Upper lobe of left lung (tissue), 6 donors: ENCODE measurements at regions not wholly inside any gene's neighbourhood (a gene's known extent, or its start where the extent isn't known, plus 50 kb on each side); places are given as distances from the start of the nearest gene placed in this dataset.

Experiments
- ATAC-seq, 2 donors: fragments of 200-7000 bp; cut with Tn5 transposase; one replicate each; pipeline ENCODE4 v1.9.1; 2022; ENCODE audit warnings: mild to moderate bottlenecking in 2 of 2, moderate library complexity in 2 of 2; ENCODE audit not compliant: low FRiP score in 2 of 2
- DNase-seq, 2 donors: peaks; one replicate each; pipeline ENCODE4 v3.0.0-alpha.2; 2019 to 2020
- H3K27ac ChIP-seq, 4 donors: fragments of 200-600 bp; sonication (generic); one replicate each; pipeline ENCODE4 v1.5.1; 2016 to 2019
- H3K27me3 ChIP-seq, 4 donors: fragments of 200-600 bp; sonication (generic); one replicate each; pipeline ENCODE4 v1.5.1; 2017 to 2019
- H3K36me3 ChIP-seq, 4 donors: fragments of 200-600 bp; sonication (generic); one replicate each; pipeline ENCODE4 v1.5.1; 2016 to 2019
- H3K4me1 ChIP-seq, 4 donors: fragments of 200-600 bp; sonication (generic); one replicate each; pipeline ENCODE4 v1.5.1; 2018 to 2019
- H3K4me3 ChIP-seq, 4 donors: fragments of 200-600 bp; sonication (generic); one replicate each; pipeline ENCODE4 v1.5.1; 2017 to 2019; ENCODE audit warnings: mild to moderate bottlenecking in 2 of 4, moderate library complexity in 1 of 4
- H3K9me3 ChIP-seq, 4 donors: fragments of 200-600 bp; sonication (generic); one replicate each; pipeline ENCODE4 v1.5.1; 2018 to 2019
- EP300 ChIP-seq, 4 donors: sonication (generic); formaldehyde crosslinking; IDR thresholded peaks; one replicate each; pipeline ENCODE4 v1.5.1; 2017; ENCODE audit warnings: antibody characterized with exemption in 4 of 4, control low read depth in 2 of 4
- POLR2A ChIP-seq, 4 donors: fragments of 450-650 bp; IDR thresholded peaks; one replicate each; pipeline ENCODE4 v1.5.1; 2016 to 2017; ENCODE audit warnings: antibody characterized with exemption in 4 of 4, mild to moderate bottlenecking in 2 of 4
- POLR2AphosphoS5 ChIP-seq, 2 donors: sonication (generic); formaldehyde crosslinking; IDR thresholded peaks; one replicate each; pipeline ENCODE4 v1.5.1; 2017; ENCODE audit warnings: antibody characterized with exemption in 2 of 2
- WGBS, 2 donors: methylation state at CpG; one replicate each; pipeline ENCODE4 v1.1.5; 2017 to 2018; 5-methylcytosine and 5-hydroxymethylcytosine counted together
- TF ChIP-seq, protein P1 (sequence below), 6 experiments: fragments of 450-650 bp in 4 of 6; fragments of 200-600 bp in 2 of 6; sonication (generic) in 2 of 6; IDR thresholded peaks; one replicate each; pipeline ENCODE4 v1.5.1; 2016 to 2019; ENCODE audit warnings: antibody characterized with exemption in 6 of 6
- donor health status: DM: no; HTN: no; CAD: no; lungs with moderate emphysema.
- donor health status: DM: no; HTN: yes; CAD: no; lungs with severe emphysema.

DNA sequence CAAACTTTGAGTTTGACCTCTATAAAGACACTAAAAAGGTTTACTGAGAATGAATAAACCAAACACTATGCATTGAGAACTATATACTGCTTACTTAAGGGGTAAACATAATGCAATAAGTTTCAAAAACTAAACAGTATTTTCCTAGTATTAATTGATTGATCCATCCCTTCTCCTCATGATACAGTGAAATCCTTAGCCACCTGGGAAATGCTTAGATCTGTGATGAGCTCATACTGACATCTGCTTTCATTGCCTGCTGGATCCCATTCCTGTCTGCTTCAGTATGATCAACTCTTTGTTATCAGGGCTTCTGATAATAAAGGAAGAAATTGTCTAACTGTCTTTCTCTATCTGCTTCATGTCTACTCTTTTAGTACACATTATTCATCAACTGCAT lies 74.9 kb upstream of the UBE2E3 start:
- ATAC-seq (no peak), DNase-seq (no peak)
- no peak for TF ChIP-seq POLR2AphosphoS5 (IDR thresholded peaks at IDR 0.05)
- TF ChIP-seq POLR2A (IDR thresholded peaks at IDR 0.05): no peak
- no peak for TF ChIP-seq EP300 (IDR thresholded peaks at IDR 0.05)
- TF ChIP-seq, protein P1, sequence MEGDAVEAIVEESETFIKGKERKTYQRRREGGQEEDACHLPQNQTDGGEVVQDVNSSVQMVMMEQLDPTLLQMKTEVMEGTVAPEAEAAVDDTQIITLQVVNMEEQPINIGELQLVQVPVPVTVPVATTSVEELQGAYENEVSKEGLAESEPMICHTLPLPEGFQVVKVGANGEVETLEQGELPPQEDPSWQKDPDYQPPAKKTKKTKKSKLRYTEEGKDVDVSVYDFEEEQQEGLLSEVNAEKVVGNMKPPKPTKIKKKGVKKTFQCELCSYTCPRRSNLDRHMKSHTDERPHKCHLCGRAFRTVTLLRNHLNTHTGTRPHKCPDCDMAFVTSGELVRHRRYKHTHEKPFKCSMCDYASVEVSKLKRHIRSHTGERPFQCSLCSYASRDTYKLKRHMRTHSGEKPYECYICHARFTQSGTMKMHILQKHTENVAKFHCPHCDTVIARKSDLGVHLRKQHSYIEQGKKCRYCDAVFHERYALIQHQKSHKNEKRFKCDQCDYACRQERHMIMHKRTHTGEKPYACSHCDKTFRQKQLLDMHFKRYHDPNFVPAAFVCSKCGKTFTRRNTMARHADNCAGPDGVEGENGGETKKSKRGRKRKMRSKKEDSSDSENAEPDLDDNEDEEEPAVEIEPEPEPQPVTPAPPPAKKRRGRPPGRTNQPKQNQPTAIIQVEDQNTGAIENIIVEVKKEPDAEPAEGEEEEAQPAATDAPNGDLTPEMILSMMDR (IDR thresholded peaks at IDR 0.05): no peak
- no peaks in the 10 kb centered on the region for H3K4me1 ChIP-seq
- no peak overlapping the region for H3K27ac ChIP-seq
- H3K27me3 ChIP-seq: no peaks in the 10 kb centered on the region
- H3K36me3 ChIP-seq: no peaks in the 10 kb centered on the region
- H3K4me3 ChIP-seq: no peak overlapping the region
- no peaks in the 10 kb centered on the region for H3K9me3 ChIP-seq

DNA sequence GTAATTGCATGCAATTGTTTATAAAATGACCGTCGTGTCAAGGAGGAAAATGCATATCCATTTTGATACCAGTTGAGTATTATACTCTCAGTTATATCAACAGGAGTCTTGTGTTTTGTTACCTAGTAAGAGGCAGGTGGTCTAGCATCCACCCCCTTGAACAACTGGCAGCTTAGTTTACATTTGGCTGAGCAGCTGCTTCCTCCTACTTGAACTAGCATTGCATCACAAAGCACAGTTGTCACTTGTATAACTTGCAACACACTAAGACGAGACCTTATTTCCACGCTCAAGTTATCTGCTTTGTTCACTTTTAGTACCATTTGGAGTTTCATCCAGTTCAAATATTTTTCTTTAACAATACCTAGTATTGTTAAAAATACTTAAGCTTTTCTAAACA lies 75.4 kb upstream of the UBE2E3 start:
- no peaks in the 10 kb centered on the region for H3K4me1 ChIP-seq
- no peaks in the 10 kb centered on the region for H3K9me3 ChIP-seq
- no peak overlapping the region for H3K4me3 ChIP-seq
- H3K27me3 ChIP-seq: no peaks in the 10 kb centered on the region
- H3K27ac ChIP-seq: no peak overlapping the region
- H3K36me3 ChIP-seq: no peaks in the 10 kb centered on the region
- ATAC-seq (no peak), DNase-seq (no peak)
- 45 to 47% methylated on average over 4 of the region's 4 CpGs for WGBS, 2 donors
- no peak for TF ChIP-seq EP300 (IDR thresholded peaks at IDR 0.05)
- no peak for TF ChIP-seq POLR2A (IDR thresholded peaks at IDR 0.05)
- TF ChIP-seq, protein P1 (IDR thresholded peaks at IDR 0.05): no peak
- no peak for TF ChIP-seq POLR2AphosphoS5 (IDR thresholded peaks at IDR 0.05)

DNA sequence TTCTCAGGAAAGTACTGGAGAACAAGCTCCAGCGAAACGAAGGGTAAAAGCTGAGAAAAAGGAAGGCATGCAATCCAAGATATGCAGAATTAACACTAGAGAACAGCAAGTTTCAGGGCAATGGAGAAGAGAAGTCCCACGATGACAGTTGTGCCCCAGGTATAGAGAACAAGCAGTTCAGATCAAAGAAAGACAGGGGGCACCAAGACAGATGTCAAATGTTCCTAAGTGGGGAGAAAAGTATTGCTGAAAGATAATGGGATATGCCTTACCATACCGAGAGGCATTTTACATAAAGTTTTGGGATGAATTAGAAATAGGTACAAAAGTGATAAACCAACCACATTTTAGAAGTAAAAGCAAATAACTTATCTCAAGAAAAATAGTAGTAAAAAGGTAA lies 79.1 kb upstream of the UBE2E3 start:
- DNase-seq: no peak
- H3K4me1 ChIP-seq: no peaks in the 10 kb centered on the region
- 79 to 85% methylated on average over 4 of the region's 4 CpGs for WGBS, 2 donors
- H3K4me3 ChIP-seq: no peak overlapping the region
- no peak for ATAC-seq
- no peaks in the 10 kb centered on the region for H3K9me3 ChIP-seq
- TF ChIP-seq POLR2A (IDR thresholded peaks at IDR 0.05): no peak
- TF ChIP-seq POLR2AphosphoS5 (IDR thresholded peaks at IDR 0.05): no peak
- TF ChIP-seq, protein P1 (IDR thresholded peaks at IDR 0.05): no peak
- no peak for TF ChIP-seq EP300 (IDR thresholded peaks at IDR 0.05)
- no peaks in the 10 kb centered on the region for H3K27me3 ChIP-seq
- H3K36me3 ChIP-seq: no peaks in the 10 kb centered on the region
- H3K27ac ChIP-seq: no peak overlapping the region

DNA sequence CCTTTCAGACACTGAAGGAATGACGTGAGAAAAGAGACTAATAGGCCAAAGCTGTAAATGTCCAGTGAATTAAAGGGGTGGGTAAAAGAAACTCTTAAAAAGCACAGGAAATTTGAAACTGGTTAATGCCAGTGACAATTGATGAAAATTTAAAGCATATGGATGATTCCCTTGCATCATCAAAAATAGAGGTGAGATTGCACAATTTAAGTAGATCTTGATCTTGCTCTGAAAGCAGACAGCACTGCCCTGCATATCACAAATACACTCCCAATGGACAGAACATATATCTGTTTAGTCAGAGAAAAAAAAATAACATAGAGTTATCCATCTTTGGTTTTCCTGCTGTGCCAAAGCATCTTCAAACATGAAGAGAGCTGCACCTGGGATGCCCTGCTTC lies 86.7 kb upstream of the UBE2E3 start:
- 79 to 81% methylated on average over 1 of the region's 1 CpG for WGBS, 2 donors
- H3K36me3 ChIP-seq: no peaks in the 10 kb centered on the region
- DNase-seq (no peak), ATAC-seq (no peak)
- TF ChIP-seq POLR2AphosphoS5 (IDR thresholded peaks at IDR 0.05): no peak
- no peak for TF ChIP-seq POLR2A (IDR thresholded peaks at IDR 0.05)
- TF ChIP-seq, protein P1 (IDR thresholded peaks at IDR 0.05): no peak
- TF ChIP-seq EP300 (IDR thresholded peaks at IDR 0.05): no peak
- no peaks in the 10 kb centered on the region for H3K27me3 ChIP-seq
- H3K4me1 ChIP-seq: no peaks in the 10 kb centered on the region
- no peak overlapping the region for H3K27ac ChIP-seq
- no peak overlapping the region for H3K4me3 ChIP-seq
- H3K9me3 ChIP-seq: no peaks in the 10 kb centered on the region

DNA sequence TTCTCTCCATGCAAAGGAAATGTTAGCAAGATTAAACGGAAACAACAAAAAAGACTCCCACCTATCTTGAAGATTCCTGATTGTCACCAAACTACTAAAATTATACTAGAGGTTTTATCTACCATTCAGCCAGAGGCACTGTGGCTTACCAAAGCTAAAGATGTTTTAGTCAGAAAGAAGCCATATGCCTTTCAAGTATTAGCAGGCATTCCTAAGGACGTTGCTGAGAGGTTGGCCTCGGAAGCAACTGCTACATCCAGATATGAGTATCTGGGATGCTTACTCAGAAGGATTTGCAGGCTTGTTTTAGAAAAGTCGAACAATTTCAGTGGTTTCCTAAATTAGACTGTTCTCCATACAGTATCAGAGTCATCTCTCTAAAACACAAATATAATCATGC lies 88.3 kb upstream of the UBE2E3 start:
- no peak overlapping the region for H3K4me3 ChIP-seq
- WGBS, 2 donors: 68 to 78% methylated on average over 4 of the region's 4 CpGs
- no peaks in the 10 kb centered on the region for H3K36me3 ChIP-seq
- TF ChIP-seq, protein P1 (IDR thresholded peaks at IDR 0.05): no peak
- TF ChIP-seq POLR2AphosphoS5 (IDR thresholded peaks at IDR 0.05) (no peak), EP300 (IDR thresholded peaks at IDR 0.05) (no peak), POLR2A (IDR thresholded peaks at IDR 0.05) (no peak)
- no peaks in the 10 kb centered on the region for H3K4me1 ChIP-seq
- no peak for DNase-seq
- no peak overlapping the region for H3K27ac ChIP-seq
- ATAC-seq: no peak
- H3K27me3 ChIP-seq: no peaks in the 10 kb centered on the region
- no peaks in the 10 kb centered on the region for H3K9me3 ChIP-seq
